ENCODE measurements at regions not wholly inside any gene's neighbourhood (a gene's known extent, or its start where the extent isn't known, plus 50 kb on each side); places are given as distances from the start of the nearest gene placed in this dataset.
"Not testable (repeated sequence)": the region's sequence is repeated elsewhere in the genome, so short reads cannot be mapped to it uniquely, and the experiment has no call there.

DNA sequence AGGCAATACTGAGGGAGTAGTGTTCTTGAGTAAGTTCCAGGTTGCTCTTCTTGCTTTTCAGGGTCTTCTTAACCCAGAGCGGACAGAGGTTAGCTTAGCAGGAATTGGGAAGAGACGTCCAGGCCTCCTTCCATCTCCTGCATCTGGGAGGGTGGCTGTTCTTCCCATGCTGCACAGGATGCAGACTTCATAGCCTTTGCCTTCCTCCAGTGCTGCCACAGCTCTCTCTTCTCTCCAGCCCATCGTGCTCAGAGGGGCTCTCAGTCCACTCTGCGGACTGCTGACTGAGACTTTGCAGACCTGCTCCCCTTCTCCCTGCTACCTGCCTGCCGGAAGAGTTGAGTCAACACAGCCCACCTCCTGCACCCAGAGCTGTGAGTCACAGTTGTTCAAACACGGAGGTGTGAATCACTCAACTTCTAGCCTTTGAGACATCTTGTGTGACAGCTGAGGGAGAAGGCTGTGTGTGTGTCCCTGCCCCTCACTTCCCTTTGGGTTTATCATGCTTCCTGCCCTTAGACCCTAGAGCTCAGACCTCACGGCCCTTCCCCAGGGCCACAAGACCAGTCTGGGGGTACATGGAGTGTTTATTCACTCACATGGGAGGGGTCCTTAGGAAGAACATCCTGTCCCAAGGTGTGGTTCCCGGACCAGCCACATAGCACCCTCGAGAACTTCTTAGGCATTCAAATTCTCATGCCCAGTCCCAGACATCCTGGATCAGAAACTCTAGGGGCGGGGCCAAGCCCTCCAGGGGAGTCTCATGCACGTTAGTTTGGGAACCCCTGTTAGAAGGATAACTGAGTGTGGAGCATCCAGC, 158.3 kb upstream of the CACNA1E start:
- whole genome bisulfite sequencing, 2 donors: 69 to 74% methylated on average over 10 to 11 of the region's 11 CpGs
- TF ChIP-seq, protein P1, sequence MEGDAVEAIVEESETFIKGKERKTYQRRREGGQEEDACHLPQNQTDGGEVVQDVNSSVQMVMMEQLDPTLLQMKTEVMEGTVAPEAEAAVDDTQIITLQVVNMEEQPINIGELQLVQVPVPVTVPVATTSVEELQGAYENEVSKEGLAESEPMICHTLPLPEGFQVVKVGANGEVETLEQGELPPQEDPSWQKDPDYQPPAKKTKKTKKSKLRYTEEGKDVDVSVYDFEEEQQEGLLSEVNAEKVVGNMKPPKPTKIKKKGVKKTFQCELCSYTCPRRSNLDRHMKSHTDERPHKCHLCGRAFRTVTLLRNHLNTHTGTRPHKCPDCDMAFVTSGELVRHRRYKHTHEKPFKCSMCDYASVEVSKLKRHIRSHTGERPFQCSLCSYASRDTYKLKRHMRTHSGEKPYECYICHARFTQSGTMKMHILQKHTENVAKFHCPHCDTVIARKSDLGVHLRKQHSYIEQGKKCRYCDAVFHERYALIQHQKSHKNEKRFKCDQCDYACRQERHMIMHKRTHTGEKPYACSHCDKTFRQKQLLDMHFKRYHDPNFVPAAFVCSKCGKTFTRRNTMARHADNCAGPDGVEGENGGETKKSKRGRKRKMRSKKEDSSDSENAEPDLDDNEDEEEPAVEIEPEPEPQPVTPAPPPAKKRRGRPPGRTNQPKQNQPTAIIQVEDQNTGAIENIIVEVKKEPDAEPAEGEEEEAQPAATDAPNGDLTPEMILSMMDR (IDR thresholded peaks at IDR 0.05): no peak
- TF ChIP-seq POLR2A (IDR thresholded peaks at IDR 0.05) (no peak), EP300 (IDR thresholded peaks at IDR 0.05) (no peak)
- Histone ChIP-seq H3K27ac (no peak overlapping the region), H3K9me3 (peaks cover 0 to 7% (median 0%) of the 10 kb centered on the region in 4 donors), H3K36me3 (no peaks in the 10 kb centered on the region), H3K4me1 (no peaks in the 10 kb centered on the region), H3K27me3 (peaks cover 0 to 7% of the 10 kb centered on the region in 2 donors), H3K4me3 (no peak overlapping the region)
- DNase-seq (ENCODE audit: low spot score in 2 of 2): no peak

DNA sequence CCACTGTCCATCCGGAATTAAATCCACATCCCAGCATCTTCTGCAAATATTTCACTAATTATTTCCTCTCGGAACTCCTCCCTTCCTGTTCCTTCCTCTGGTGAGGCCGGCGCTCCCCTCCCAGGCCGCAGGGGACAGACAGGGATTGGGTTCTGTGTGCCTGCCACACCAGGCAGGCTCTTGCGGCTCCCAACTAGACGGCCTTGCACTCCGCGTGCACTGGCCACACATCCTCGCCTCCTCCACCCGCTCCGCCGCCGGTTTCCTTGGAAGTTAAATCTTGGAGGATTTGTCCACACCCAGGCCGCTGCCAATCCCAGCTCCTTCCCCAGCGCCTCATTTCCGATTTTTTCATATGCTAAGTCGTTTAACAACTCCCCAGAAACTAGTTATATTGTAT, 157.6 kb upstream of the CACNA1E start:
- H3K27me3 ChIP-seq; H3K9me3 ChIP-seq; H3K36me3 ChIP-seq; DNase-seq (ENCODE audit: low spot score in 2 of 2); H3K27ac ChIP-seq; H3K4me1 ChIP-seq; H3K4me3 ChIP-seq: not testable (repeated sequence)
- WGBS, 2 donors: 70 to 77% methylated on average over 18 of the region's 18 CpGs

DNA sequence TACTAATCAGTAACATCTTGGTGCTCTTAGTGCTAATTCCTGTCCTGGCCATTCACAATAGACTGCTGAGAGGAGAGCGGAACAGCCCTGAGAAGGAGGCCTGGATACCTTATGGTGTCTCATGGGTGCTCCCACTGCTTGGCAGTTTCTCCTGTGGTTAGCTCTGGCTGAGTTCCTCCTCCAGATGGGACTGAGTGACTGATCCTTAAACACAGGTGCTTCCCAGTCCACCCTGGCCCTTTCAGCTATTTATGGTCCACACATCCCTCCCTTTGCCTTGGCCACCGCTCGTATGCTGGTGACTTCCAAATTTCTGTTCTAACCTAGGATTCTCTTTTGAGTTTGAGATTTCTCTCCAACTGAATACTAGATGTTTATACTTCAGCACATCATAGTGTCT, 157.0 kb upstream of the CACNA1E start:
- Histone ChIP-seq H3K27me3 (no peaks in the 10 kb centered on the region), H3K27ac (no peak overlapping the region), H3K36me3 (no peaks in the 10 kb centered on the region), H3K4me1 (no peaks in the 10 kb centered on the region), H3K9me3 (peaks cover 0 to 7% (median 0%) of the 10 kb centered on the region in 4 donors), H3K4me3 (no peak overlapping the region)
- 90 to 95% methylated on average over 3 of the region's 3 CpGs for WGBS, 2 donors
- no peak for DNase-seq (ENCODE audit: low spot score in 2 of 2)
- TF ChIP-seq EP300 (IDR thresholded peaks at IDR 0.05) (no peak), POLR2A (IDR thresholded peaks at IDR 0.05) (no peak)
- TF ChIP-seq, protein P1 (IDR thresholded peaks at IDR 0.05): no peak

DNA sequence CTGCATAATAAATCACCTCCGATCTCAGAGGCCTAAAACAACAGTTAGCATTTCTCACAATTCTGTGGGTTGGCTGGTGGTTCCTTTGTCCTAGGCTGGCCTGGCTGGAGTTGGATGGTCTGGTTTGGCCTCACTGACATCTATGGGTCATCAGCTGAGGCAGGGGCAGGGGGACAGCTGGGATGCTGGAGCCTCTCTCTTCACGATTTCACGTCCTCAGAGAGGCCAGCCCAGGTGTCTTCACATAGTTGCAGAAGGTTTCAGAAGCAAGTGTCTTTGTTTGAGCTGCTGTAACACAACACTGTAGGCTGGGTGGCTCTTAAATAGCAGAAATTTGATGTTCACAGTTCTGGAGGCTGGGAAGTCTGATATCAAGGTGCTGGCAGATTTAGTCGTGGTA, 155.5 kb upstream of the CACNA1E start:
- no peaks in the 10 kb centered on the region for H3K4me1 ChIP-seq
- H3K27ac ChIP-seq: no peak overlapping the region
- H3K36me3 ChIP-seq: no peaks in the 10 kb centered on the region
- TF ChIP-seq, protein P1 (IDR thresholded peaks at IDR 0.05): no peak
- TF ChIP-seq EP300 (IDR thresholded peaks at IDR 0.05): no peak
- no peak for TF ChIP-seq POLR2A (IDR thresholded peaks at IDR 0.05)
- WGBS, 2 donors: 82 to 85% methylated on average over 4 of the region's 4 CpGs
- peaks cover 0 to 7% (median 0%) of the 10 kb centered on the region in 4 donors for H3K9me3 ChIP-seq
- DNase-seq (ENCODE audit: low spot score in 2 of 2): no peak
- no peak overlapping the region for H3K4me3 ChIP-seq
- no peaks in the 10 kb centered on the region for H3K27me3 ChIP-seq

DNA sequence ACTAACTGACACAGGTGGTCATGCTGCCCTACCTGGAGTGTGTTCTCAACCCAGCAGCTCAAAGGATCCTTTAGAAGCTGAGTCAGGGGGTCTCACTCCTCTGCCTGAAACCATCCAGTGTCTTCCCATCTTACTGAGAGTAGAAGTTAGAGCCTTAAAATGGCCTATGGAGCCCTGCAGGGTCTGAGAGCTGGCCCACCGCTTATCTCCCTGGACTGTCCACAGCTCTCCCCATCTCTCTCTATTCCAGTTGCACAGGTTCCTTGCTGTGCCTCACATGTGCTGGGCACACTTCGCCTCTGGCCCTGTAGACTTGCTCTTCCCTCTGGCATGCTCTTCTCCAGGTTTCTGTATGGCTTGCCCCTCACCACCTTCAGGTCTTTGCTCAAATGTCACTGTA, 148.6 kb upstream of the CACNA1E start:
- no peak overlapping the region for H3K27ac ChIP-seq
- H3K4me1 ChIP-seq: no peaks in the 10 kb centered on the region
- H3K27me3 ChIP-seq: no peaks in the 10 kb centered on the region
- no peak for DNase-seq (ENCODE audit: low spot score in 2 of 2)
- no peak overlapping the region for H3K4me3 ChIP-seq
- WGBS, 2 donors: 92% methylated on average over 2 of the region's 2 CpGs
- peaks cover 0 to 37% (median 0%) of the 10 kb centered on the region in 4 donors for H3K9me3 ChIP-seq
- no peaks in the 10 kb centered on the region for H3K36me3 ChIP-seq
- TF ChIP-seq, protein P1 (IDR thresholded peaks at IDR 0.05): no peak
- TF ChIP-seq POLR2A (IDR thresholded peaks at IDR 0.05) (no peak), EP300 (IDR thresholded peaks at IDR 0.05) (no peak)

Data from tibial nerve (tissue), 4 donors.